ENCODE measurements at regions not wholly inside any gene's neighbourhood (a gene's known extent, or its start where the extent isn't known, plus 50 kb on each side); places are given as distances from the start of the nearest gene placed in this dataset.
"Not testable (repeated sequence)": the region's sequence is repeated elsewhere in the genome, so short reads cannot be mapped to it uniquely, and the experiment has no call there.

DNA sequence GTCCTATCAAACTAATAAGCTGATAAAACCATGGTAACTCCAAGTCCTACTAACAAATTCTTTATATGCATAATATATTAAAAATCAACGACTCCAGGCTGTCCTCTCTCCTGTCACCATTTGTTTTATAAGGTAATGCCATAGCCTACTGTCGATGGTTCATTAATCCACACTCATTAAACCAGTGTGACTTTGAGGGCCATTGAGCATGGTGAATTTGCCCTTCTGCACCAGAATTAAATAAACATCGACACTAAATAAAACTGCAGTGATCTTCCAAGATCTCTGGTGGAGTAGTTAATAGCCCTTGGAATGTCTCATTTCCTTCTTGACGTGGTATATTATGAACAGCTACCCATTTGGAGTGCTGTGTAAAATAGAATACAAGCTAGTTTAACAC is 358.5 kb downstream of the CBLN4 start:
- H3K4me3 ChIP-seq = no peak overlapping the region
- no peak for DNase-seq (ENCODE audit: low read depth in 1 of 2, low spot score in 1 of 2)
- H3K27me3 ChIP-seq = no peaks in the 10 kb centered on the region
- H3K9me3 ChIP-seq (ENCODE audit: low read depth) = no peaks in the 10 kb centered on the region
- H3K36me3 ChIP-seq = no peaks in the 10 kb centered on the region
- TF ChIP-seq, protein P1, sequence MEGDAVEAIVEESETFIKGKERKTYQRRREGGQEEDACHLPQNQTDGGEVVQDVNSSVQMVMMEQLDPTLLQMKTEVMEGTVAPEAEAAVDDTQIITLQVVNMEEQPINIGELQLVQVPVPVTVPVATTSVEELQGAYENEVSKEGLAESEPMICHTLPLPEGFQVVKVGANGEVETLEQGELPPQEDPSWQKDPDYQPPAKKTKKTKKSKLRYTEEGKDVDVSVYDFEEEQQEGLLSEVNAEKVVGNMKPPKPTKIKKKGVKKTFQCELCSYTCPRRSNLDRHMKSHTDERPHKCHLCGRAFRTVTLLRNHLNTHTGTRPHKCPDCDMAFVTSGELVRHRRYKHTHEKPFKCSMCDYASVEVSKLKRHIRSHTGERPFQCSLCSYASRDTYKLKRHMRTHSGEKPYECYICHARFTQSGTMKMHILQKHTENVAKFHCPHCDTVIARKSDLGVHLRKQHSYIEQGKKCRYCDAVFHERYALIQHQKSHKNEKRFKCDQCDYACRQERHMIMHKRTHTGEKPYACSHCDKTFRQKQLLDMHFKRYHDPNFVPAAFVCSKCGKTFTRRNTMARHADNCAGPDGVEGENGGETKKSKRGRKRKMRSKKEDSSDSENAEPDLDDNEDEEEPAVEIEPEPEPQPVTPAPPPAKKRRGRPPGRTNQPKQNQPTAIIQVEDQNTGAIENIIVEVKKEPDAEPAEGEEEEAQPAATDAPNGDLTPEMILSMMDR (IDR thresholded peaks at IDR 0.05; ENCODE audit: low read depth, low read length) = no peak
- H3K4me1 ChIP-seq (ENCODE audit: low read depth) = no peaks in the 10 kb centered on the region
- H3K27ac ChIP-seq = no peak overlapping the region

DNA sequence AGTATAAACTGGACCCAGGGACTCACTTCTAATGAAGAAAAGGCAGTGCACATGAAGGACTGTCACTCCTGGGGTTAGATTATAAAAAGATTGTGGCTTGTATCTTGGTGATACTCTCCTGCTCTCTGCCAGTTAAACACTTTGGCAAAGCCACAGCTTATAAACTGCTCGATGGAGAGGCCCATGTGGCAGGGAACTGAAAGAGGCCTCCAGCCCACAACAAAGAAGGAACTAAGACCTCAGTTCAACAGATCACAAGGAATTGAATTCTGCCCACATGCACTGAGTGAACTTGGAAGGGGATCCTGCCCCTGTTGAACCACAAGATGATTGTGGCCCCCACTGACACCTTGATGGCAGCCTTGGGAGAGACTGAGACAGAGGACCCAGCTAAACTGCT is 363.8 kb downstream of the CBLN4 start:
- H3K4me1 ChIP-seq (ENCODE audit: low read depth) = no peaks in the 10 kb centered on the region
- H3K36me3 ChIP-seq = no peaks in the 10 kb centered on the region
- H3K4me3 ChIP-seq = no peak overlapping the region
- H3K27ac ChIP-seq = no peak overlapping the region
- no peaks in the 10 kb centered on the region for H3K27me3 ChIP-seq
- TF ChIP-seq, protein P1 (IDR thresholded peaks at IDR 0.05; ENCODE audit: low read depth, low read length) = no peak
- no peaks in the 10 kb centered on the region for H3K9me3 ChIP-seq (ENCODE audit: low read depth)
- no peak for DNase-seq (ENCODE audit: low read depth in 1 of 2, low spot score in 1 of 2)

DNA sequence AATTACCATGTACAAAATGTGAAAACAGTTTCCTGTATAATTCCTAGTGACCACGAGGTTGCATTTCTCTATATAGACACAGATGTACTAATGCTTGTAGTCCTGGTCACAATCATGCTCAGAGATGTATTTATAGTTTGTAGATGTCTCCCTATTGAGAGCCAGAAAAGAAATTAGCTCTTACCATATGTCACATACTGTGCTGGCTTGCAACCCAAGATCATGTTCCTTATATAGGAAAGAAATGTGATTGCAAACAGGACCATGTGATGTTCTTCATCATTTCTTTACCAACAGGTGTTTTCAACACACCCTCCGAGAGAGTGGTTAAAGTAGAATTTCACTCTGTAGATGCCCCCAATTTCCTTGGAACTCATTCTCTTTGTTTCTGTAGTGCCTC is 369.4 kb downstream of the CBLN4 start:
- Histone ChIP-seq H3K27ac (no peak overlapping the region), H3K4me1 (ENCODE audit: low read depth) (no peaks in the 10 kb centered on the region), H3K36me3 (no peaks in the 10 kb centered on the region), H3K9me3 (ENCODE audit: low read depth) (no peaks in the 10 kb centered on the region), H3K27me3 (no peaks in the 10 kb centered on the region), H3K4me3 (no peak overlapping the region)
- DNase-seq (ENCODE audit: low read depth in 1 of 2, low spot score in 1 of 2) = no peak
- TF ChIP-seq, protein P1 (IDR thresholded peaks at IDR 0.05; ENCODE audit: low read depth, low read length) = no peak

DNA sequence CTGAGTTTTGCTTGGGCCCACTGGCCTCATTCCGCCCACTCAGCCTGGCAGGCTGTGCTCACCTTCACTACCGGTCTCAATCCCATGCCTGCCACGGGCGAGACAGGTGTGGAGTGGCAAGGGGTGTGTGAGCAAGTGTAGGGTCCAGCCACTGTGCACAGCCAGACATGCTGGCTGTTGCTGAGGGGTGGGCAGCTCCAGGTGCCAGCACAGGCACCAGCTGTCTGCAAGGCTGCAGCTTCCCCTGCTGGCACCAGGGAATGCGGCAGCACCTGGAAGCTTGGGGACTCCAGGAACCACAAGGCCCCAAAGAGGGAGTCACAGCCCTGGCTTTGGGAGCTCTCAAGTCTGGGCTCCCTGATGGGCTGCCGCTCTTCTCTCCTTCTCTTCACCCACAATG is 372.7 kb downstream of the CBLN4 start:
- no peak for DNase-seq (ENCODE audit: low read depth in 1 of 2, low spot score in 1 of 2)
- H3K36me3 ChIP-seq = no peaks in the 10 kb centered on the region

DNA sequence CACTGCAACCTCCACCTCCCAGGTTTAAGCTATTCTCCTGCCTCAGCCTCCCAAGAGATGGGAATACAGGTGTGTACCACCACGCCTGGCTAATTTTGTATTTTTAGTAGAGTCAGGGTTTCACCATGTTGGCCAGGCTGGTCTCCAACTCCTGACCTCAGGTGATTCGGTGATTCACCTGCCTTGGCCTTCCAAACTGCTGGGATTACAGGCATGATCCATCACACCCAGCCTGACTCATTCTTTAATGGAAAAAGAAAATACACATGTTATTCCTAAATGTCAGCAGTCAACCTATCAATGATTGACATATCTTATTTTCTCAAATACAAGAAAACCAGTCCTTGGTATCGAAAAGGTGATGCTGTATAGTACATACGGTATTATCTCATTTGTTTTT is 376.2 kb downstream of the CBLN4 start:
- H3K27ac ChIP-seq; DNase-seq (ENCODE audit: low read depth in 1 of 2, low spot score in 1 of 2); H3K36me3 ChIP-seq; H3K9me3 ChIP-seq (ENCODE audit: low read depth); H3K27me3 ChIP-seq; H3K4me1 ChIP-seq (ENCODE audit: low read depth); H3K4me3 ChIP-seq: not testable (repeated sequence)

More for the DNA sequence above, 372.7 kb downstream of the CBLN4 start:
- H3K4me1 ChIP-seq (ENCODE audit: low read depth) = no peaks in the 10 kb centered on the region
- no peaks in the 10 kb centered on the region for H3K9me3 ChIP-seq (ENCODE audit: low read depth)
- H3K27me3 ChIP-seq = no peaks in the 10 kb centered on the region
- no peak overlapping the region for H3K4me3 ChIP-seq
- TF ChIP-seq, protein P1 (IDR thresholded peaks at IDR 0.05; ENCODE audit: low read depth, low read length) = no peak
- H3K27ac ChIP-seq = no peak overlapping the region

DNA sequence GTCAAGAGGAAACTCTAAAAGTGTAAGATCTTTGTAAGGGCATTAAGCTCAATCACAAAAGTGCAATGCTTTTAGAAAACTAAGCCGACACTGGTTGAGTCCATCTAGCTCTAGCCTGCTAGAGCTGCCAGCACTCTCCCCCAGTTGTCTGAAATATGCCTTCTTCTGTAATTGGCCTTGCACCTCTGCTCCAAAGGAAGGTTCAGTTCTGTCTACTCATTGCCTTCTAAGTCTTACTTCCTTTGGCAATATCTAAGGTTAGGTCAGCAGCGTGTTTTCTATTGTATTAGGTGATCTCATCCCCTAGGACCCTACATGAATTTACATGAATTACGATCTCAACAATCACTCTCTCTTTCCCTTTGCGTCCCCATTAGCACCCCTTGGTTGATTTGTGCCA is 378.6 kb downstream of the CBLN4 start:
- no peaks in the 10 kb centered on the region for H3K9me3 ChIP-seq (ENCODE audit: low read depth)
- H3K27me3 ChIP-seq = no peaks in the 10 kb centered on the region
- no peak overlapping the region for H3K4me3 ChIP-seq
- no peak overlapping the region for H3K27ac ChIP-seq
- H3K4me1 ChIP-seq (ENCODE audit: low read depth) = no peaks in the 10 kb centered on the region
- TF ChIP-seq, protein P1 (IDR thresholded peaks at IDR 0.05; ENCODE audit: low read depth, low read length) = no peak
- H3K36me3 ChIP-seq = no peaks in the 10 kb centered on the region
- DNase-seq (ENCODE audit: low read depth in 1 of 2, low spot score in 1 of 2) = no peak
